Lower leg skin (tissue), 3 donors: ENCODE measurements at regions not wholly inside any gene's neighbourhood (a gene's known extent, or its start where the extent isn't known, plus 50 kb on each side); places are given as distances from the start of the nearest gene placed in this dataset.

Source experiments
- POLR2A ChIP-seq, 2 donors: fragments of 450-650 bp; IDR thresholded peaks; one replicate each; pipeline ENCODE4 v1.6.1; 2016 to 2017; ENCODE audit warnings: antibody characterized with exemption in 2 of 2, mild to moderate bottlenecking in 1 of 2, moderate library complexity in 1 of 2
- TF ChIP-seq, protein P1 (sequence below), 3 donors: fragments of 450-650 bp; IDR thresholded peaks; one replicate each; pipeline ENCODE4 v1.5.1; 2016; ENCODE audit warnings: antibody characterized with exemption in 3 of 3, mild to moderate bottlenecking in 3 of 3, moderate library complexity in 2 of 3

DNA sequence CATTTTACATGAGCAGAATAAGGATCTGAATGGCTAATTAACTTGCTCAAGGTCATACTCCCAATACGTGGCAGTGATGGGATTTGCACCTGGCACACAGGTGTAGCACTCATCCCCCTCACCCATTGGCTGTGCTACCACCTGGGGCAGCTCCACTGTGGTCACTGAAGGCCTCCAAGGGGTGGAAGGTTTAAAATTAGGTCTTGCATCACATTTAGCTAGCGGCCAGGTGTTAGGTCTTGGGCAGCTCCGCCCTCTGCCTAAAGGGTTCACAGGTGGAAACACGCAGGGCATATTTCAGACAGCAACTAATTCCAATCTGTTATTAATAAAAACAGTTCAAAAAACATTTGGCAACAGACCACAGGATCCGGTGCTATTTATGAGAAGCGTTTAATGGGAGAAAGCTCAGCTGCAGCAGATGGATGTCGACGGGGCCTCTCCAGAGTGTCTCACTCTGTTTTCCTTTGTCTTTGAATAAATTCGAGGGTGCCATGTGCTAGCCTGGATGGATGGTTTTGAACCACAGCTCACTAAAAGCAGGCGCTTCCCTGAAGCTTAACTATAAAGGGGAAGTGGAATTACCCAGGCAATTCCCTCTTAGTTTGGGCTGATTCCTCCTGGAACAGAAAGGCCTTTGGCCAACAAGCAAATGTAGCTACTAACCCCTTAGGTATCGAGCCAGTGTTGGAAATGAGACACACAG lies 1017.6 kb downstream of the TYW1 start:
- TF ChIP-seq, protein P1, sequence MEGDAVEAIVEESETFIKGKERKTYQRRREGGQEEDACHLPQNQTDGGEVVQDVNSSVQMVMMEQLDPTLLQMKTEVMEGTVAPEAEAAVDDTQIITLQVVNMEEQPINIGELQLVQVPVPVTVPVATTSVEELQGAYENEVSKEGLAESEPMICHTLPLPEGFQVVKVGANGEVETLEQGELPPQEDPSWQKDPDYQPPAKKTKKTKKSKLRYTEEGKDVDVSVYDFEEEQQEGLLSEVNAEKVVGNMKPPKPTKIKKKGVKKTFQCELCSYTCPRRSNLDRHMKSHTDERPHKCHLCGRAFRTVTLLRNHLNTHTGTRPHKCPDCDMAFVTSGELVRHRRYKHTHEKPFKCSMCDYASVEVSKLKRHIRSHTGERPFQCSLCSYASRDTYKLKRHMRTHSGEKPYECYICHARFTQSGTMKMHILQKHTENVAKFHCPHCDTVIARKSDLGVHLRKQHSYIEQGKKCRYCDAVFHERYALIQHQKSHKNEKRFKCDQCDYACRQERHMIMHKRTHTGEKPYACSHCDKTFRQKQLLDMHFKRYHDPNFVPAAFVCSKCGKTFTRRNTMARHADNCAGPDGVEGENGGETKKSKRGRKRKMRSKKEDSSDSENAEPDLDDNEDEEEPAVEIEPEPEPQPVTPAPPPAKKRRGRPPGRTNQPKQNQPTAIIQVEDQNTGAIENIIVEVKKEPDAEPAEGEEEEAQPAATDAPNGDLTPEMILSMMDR (IDR thresholded peaks at IDR 0.05), result no peak
- no peak for TF ChIP-seq POLR2A (IDR thresholded peaks at IDR 0.05)
